OCI-LY3 (cell line): ENCODE measurements at regions not wholly inside any gene's neighbourhood (a gene's known extent, or its start where the extent isn't known, plus 50 kb on each side); places are given as distances from the start of the nearest gene placed in this dataset.

Source experiments
- H2AFZ ChIP-seq: fragments of 200-600, 300-600 bp; shearing (Covaris generic); 2 replicates; pipeline ENCODE4 v1.6.0; 2014; ENCODE audit warnings: antibody characterized with exemption, low read depth, low read length
- H3K27ac ChIP-seq: fragments of 200-600, 300-600 bp; sonication (generic); 2 replicates; pipeline ENCODE4 v1.5.1; 2014; ENCODE audit warnings: mild to moderate bottlenecking, low read length, moderate library complexity, mixed read lengths
- H3K27me3 ChIP-seq: fragments of 200-600, 300-600 bp; sonication (generic); 2 replicates; pipeline ENCODE4 v1.6.1; 2014; ENCODE audit warnings: low read depth, low read length, mixed read lengths
- H3K36me3 ChIP-seq: fragments of 200-600, 300-600 bp; sonication (generic); replicated peaks from 2 replicates; pipeline ENCODE3; 2014; ENCODE audit warnings: low read depth, low read length, mixed read lengths
- H3K4me1 ChIP-seq: fragments of 300-600, 200-600 bp; sonication (generic); 2 replicates; pipeline ENCODE4 v1.6.1; 2014; ENCODE audit warnings: low read length, mixed read lengths
- H3K4me2 ChIP-seq: fragments of 200-600, 300-600 bp; sonication (generic); 2 replicates; pipeline ENCODE4 v1.6.1; 2014; ENCODE audit warnings: low read length, mixed read lengths
- H3K4me3 ChIP-seq: fragments of 300-600, 200-600 bp; sonication (generic); 2 replicates; pipeline ENCODE4 v1.5.1; 2014; ENCODE audit warnings: antibody characterized with exemption, mild to moderate bottlenecking, low read length, moderate library complexity
- H3K79me2 ChIP-seq: fragments of 300-600, 200-600 bp; shearing (Covaris generic); 2 replicates; pipeline ENCODE4 v1.6.1; 2014; ENCODE audit warnings: mild to moderate bottlenecking, low read length, mixed read lengths
- H3K9ac ChIP-seq: fragments of 300-600, 200-600 bp; shearing (Covaris generic); 2 replicates; pipeline ENCODE4 v1.6.0; 2014; ENCODE audit warnings: mild to moderate bottlenecking, low read length, moderate library complexity
- H3K9me3 ChIP-seq: fragments of 200-600, 300-600 bp; shearing (Covaris generic); 2 replicates; pipeline ENCODE4 v1.6.1; 2014; ENCODE audit warnings: low read length, mixed read lengths; ENCODE audit not compliant: insufficient read depth
- H4K20me1 ChIP-seq: fragments of 200-600, 300-600 bp; sonication (generic); 2 replicates; pipeline ENCODE4 v1.6.1; 2016; ENCODE audit warnings: low read length, mixed read lengths; ENCODE audit not compliant: insufficient read depth
- CTCF ChIP-seq: fragments of 200-600, 300-600 bp; sonication (generic); IDR thresholded peaks from 2 replicates; pipeline ENCODE4 v1.5.1; 2014; ENCODE audit warnings: antibody characterized with exemption, low read length, low read depth
- EZH2phosphoT487 ChIP-seq: fragments of 200-600 bp; shearing (Covaris generic); IDR thresholded peaks from 2 replicates; pipeline ENCODE4 v1.6.1; 2018; ENCODE audit warnings: antibody characterized with exemption, mixed run types, low read depth

GRCh38 chr1:40924767-40925166 is 54.7 kb upstream of the CTPS1 start:
- Histone ChIP-seq H3K27ac (no peak overlapping the region), H2AFZ (no peak overlapping the region), H3K9ac (no peak overlapping the region), H3K4me3 (no peak overlapping the region), H3K4me2 (no peak overlapping the region), H3K27me3 (no peaks in the 10 kb centered on the region), H4K20me1 (no peaks in the 10 kb centered on the region), H3K4me1 (peaks cover 34% of the 10 kb centered on the region), H3K9me3 (no peaks in the 10 kb centered on the region), H3K36me3 (no peaks in the 10 kb centered on the region), H3K79me2 (no peaks in the 10 kb centered on the region)
- TF ChIP-seq CTCF, result no peak
- TF ChIP-seq EZH2phosphoT487, result no peak

- Histone ChIP-seq H3K4me3 (no peak overlapping the region), H3K4me1 (peaks cover 34% of the 10 kb centered on the region), H3K9me3 (no peaks in the 10 kb centered on the region), H3K27me3 (no peaks in the 10 kb centered on the region), H3K36me3 (no peaks in the 10 kb centered on the region), H3K4me2 (no peak overlapping the region), H3K27ac (no peak overlapping the region), H4K20me1 (no peaks in the 10 kb centered on the region), H2AFZ (no peak overlapping the region), H3K79me2 (no peaks in the 10 kb centered on the region), H3K9ac (no peak overlapping the region)
- TF ChIP-seq EZH2phosphoT487 (no peak), CTCF (no peak)
These were observed 53.6 kb upstream of the CTPS1 start for GRCh38 chr1:40925834-40926410.

GRCh38 chr1:40926441-40926840 is 53.1 kb upstream of the CTPS1 start:
- Histone ChIP-seq H3K27ac (no peak overlapping the region), H3K79me2 (no peaks in the 10 kb centered on the region), H4K20me1 (no peaks in the 10 kb centered on the region), H3K9me3 (no peaks in the 10 kb centered on the region), H3K4me3 (no peak overlapping the region), H3K9ac (no peak overlapping the region), H2AFZ (no peak overlapping the region), H3K4me2 (no peak overlapping the region), H3K4me1 (peaks cover 34% of the 10 kb centered on the region), H3K36me3 (no peaks in the 10 kb centered on the region), H3K27me3 (no peaks in the 10 kb centered on the region)
- TF ChIP-seq EZH2phosphoT487, result no peak
- TF ChIP-seq CTCF, result no peak

GRCh38 chr1:40927781-40928180 is 51.7 kb upstream of the CTPS1 start:
- Histone ChIP-seq H4K20me1 (no peaks in the 10 kb centered on the region), H3K4me1 (peaks cover 34% of the 10 kb centered on the region)
- TF ChIP-seq CTCF, result no peak
- no peak for TF ChIP-seq EZH2phosphoT487

More at GRCh38 chr1:40927781-40928180, 51.7 kb upstream of the CTPS1 start:
- no peaks in the 10 kb centered on the region for H3K27me3 ChIP-seq
- no peak overlapping the region for H3K4me3 ChIP-seq
- no peaks in the 10 kb centered on the region for H3K79me2 ChIP-seq
- H3K27ac ChIP-seq, result peak overlapping the region; percentile 85
- H3K36me3 ChIP-seq, result no peaks in the 10 kb centered on the region
- H3K9me3 ChIP-seq, result no peaks in the 10 kb centered on the region
- H2AFZ ChIP-seq, result no peak overlapping the region
- peak overlapping the region; percentile 51 for H3K4me2 ChIP-seq
- H3K9ac ChIP-seq, result no peak overlapping the region; the same call in 1 of the 2 replicates
